IPS-18c (cell line): ENCODE measurements at regions not wholly inside any gene's neighbourhood (a gene's known extent, or its start where the extent isn't known, plus 50 kb on each side); places are given as distances from the start of the nearest gene placed in this dataset.
A peak's percentile ranks its signal among the peaks of the same experiment; 100 is the strongest.
"Not testable (repeated sequence)": the region's sequence is repeated elsewhere in the genome, so short reads cannot be mapped to it uniquely, and the experiment has no call there.

Experiments
- H3K4me3 ChIP-seq: 2 replicates; pipeline ENCODE4 v1.7.0; 2013; ENCODE audit warnings: low read depth, mild to moderate bottlenecking, low read length, moderate library complexity; ENCODE audit not compliant: insufficient read depth
- H3K9me3 ChIP-seq: one replicate; pipeline ENCODE4 v1.6.1; 2013; ENCODE audit warnings: mild to moderate bottlenecking, low read length, moderate library complexity; ENCODE audit not compliant: control insufficient read depth, insufficient read depth

- peak overlapping the region; percentile 55 for H3K4me3 ChIP-seq
- not testable (repeated sequence) for H3K9me3 ChIP-seq
Measured at GRCh38 chr17:30666838-30667656, 157.4 kb downstream of the CRLF3 start.

DNA sequence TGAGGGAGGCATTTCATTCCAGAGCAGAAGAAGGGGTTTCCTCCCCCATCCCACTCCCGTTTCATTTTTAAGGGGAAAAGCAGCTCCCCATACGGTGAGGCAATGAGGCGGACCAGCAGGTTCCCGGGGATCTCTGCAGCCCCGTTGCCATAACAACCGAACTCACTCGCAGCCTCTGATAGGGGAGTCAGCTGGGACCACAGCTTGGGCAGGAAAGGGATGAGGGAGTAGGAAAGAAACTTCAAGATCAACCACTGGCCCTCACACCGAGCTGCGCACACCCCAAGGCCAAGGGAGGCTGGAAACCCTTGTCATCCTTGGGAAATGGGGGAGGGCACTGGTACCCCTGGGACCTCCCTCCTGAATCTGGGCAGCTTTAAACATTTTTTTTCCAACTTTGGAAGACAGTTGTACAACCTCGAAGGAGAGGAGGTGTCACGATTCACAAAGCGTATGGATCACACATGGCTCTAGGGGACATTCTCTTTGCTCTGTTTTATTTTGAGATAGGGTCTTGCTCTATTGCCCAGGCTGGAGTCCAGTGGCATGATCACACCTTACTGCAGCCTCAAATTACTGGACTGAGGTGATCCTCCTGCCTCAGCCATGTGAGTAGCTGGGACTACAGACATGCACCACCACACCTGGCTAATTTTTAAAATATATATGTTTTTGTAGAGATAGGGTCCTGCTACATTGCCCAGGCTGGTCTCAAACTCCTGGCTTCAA, 160.6 kb downstream of the CRLF3 start:
- not testable (repeated sequence) for H3K4me3 ChIP-seq, H3K9me3 ChIP-seq

DNA sequence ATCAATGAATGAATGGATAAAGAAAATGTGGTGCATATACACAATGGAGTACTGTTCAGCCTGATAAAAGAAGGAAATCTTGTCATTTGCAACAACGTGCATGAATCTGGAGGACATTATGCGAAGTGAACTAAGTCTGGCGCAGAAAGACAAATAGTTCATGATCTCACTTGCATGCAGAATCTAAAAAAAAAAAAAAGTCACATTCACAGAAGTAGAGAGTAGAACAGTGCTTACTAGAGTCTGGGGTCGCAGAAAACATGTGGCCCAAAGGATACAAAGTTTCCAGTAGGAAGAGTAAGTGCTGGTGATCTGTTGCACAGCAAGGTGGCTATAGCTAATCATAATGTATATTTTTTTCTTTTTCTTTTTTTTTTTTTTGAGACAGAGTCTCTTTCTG, 167.3 kb downstream of the CRLF3 start:
- H3K9me3 ChIP-seq, H3K4me3 ChIP-seq: not testable (repeated sequence)

- not testable (repeated sequence) for H3K4me3 ChIP-seq, H3K9me3 ChIP-seq
Measured at GRCh38 chr17:30653038-30653437, 171.5 kb downstream of the CRLF3 start.

DNA sequence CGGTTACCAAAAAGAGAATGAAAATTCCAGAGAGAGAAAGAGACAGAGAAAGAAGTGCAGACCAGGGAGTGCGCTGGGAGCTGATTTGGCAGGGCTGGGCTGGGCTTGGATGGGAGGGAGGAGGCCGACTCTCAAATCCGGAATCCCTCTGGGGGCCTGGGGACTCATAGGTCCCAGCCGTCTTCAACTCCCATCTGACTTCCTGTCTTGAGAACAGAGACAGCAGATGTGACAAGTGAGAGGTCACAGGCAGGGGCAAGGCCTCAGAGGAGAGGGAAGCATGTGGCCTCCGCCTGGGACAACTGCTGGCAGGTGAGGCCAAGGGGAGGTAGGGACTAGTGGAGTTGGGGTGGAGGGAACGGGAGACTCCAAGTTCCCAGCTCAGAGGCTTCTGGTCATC, 172.9 kb downstream of the GOSR1 start:
- H3K4me3 ChIP-seq, H3K9me3 ChIP-seq: not testable (repeated sequence)

GRCh38 chr17:30648015-30648620, 170.9 kb downstream of the GOSR1 start:
- H3K9me3 ChIP-seq, H3K4me3 ChIP-seq: not testable (repeated sequence)

DNA sequence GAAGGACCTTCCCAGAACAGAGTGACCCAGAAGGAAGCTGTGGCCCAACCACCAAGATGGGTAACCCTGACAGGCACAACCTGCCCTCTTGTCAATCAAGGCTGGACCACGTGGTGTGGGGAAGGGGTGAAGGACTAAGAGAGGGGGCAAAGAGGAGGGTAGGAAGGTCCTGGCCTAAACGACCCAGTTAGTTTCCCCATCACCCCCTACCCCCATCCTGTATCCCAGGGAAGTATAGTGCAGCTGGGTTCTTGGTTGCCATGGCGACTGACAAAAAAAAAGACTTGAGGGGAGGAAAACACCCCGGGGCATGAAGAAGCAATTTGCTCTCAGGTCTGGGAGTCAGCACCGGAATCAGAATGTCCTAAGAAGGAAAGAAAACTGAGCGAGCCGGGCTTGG, 168.7 kb downstream of the GOSR1 start:
- not testable (repeated sequence) for H3K4me3 ChIP-seq, H3K9me3 ChIP-seq

DNA sequence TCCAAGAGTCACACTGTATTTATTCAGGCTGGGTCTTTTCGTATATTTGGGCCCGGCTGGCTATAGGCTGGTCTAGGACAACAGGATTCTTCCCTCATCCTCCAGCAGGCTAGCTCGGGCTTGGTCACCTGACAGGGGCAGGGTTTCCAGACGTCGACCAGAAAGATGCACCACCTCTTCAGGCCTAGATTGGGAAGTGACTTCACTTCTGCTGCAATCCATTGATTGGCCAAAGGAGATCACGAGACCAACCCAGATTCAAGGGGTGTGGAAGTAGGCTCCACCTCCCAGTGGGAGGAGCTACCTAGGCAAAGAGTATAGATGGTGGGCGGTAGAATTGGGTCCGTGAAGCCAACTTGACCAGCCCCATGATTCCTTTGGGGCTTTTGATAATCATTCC, 167.5 kb downstream of the GOSR1 start:
- H3K4me3 ChIP-seq, H3K9me3 ChIP-seq: not testable (repeated sequence)

GRCh38 chr17:30644287-30644686, 167.1 kb downstream of the GOSR1 start:
- not testable (repeated sequence) for H3K9me3 ChIP-seq, H3K4me3 ChIP-seq

DNA sequence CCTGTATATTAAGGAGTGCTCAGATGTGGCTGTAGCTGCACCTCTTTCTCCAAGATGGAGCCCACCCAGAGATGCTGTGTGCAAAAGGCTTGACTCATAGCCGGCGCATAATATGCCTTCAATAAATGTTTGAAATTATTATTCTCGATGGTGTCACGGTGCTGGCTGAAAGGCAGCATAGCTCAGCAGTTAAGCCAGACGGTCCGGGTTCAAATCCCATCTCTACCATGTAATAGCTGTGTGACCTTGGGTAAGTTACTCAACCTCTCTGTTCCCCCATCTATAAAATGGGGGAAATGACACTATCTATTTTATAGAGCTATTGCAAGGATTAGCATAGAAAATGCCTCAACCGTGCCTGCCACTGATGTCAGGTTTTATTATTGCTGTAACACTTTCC, 164.2 kb downstream of the GOSR1 start:
- H3K4me3 ChIP-seq, H3K9me3 ChIP-seq: not testable (repeated sequence)

GRCh38 chr17:30639391-30639790, 162.2 kb downstream of the GOSR1 start:
- not testable (repeated sequence) for H3K9me3 ChIP-seq, H3K4me3 ChIP-seq

DNA sequence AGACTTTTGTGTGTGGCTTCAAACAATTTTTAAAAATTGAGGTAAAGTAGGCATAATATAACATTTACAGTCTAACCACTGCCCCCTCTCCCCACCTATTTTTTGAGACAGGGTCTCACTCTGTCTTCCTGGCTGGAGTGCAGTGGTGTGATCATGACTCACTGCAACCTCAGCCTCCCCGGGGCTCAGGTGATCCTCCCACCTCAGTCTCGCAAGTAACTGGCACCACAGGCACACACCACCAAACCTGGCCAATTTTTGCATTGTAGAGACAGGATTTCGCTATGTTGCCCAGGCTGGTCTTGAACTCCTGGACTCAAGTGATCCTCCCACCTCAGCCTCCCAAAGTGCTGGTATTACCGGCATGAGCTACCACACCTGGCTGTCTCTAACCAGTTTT, 161.8 kb downstream of the GOSR1 start:
- H3K9me3 ChIP-seq, H3K4me3 ChIP-seq: not testable (repeated sequence)

DNA sequence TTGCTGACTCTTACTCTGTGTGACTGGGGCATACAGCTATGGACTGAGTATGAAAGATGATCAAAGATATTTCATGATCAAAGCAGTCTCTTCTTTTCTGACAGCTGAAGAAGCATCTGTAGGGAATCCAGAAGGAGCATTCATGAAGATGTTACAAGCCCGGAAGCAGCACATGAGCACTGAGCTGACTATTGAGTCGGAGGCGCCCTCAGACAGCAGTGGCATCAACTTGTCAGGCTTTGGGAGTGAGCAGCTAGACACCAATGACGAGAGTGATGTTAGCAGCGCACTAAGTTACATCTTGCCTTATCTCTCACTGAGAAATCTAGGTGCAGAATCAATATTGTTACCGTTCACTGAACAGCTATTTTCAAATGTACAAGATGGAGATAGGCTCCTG, 154.4 kb downstream of the GOSR1 start:
- not testable (repeated sequence) for H3K9me3 ChIP-seq, H3K4me3 ChIP-seq

DNA sequence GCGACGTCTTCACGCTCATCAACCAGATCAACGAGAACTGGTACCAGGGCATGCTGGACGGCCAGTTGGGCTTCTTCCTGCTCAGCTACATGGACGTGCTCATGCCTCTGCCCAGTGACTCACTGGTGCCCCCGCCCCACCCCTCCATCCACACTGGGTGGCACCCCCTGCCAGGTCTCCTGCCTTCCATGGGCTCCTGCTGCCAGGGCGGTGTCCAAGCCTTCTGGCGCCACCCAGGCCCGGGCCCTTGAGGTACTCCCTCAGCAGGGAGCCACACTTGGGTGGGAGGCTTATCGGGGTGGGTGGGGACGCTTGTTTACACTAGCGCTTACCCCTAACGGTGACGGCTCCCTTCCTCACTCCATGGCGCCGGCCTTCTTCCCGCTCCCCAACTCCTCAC, 148.2 kb downstream of the GOSR1 start:
- H3K4me3 ChIP-seq, H3K9me3 ChIP-seq: not testable (repeated sequence)

- H3K4me3 ChIP-seq, H3K9me3 ChIP-seq: not testable (repeated sequence)
Measured at GRCh38 chr17:30624180-30624579, 147.0 kb downstream of the GOSR1 start.

DNA sequence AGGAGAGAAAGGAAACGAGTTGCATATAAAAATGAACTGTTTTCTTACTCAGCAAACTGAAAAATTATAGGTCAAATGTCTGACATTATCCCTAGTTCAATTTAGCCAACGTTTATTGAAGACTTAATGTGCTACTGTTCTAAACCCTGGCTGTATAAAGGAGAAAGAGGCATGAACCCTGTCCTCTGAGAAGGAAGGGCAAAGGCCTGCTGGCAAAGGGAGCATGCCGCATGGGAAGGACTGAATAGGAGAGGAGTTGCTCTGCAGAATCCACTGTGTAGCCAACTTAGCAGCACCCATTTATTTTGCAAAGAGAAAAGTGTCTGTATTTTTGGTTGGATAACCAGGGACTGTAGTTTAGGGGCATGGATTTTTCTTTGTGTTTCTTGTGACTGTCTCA, 132.5 kb downstream of the GOSR1 start:
- H3K4me3 ChIP-seq, H3K9me3 ChIP-seq: not testable (repeated sequence)

GRCh38 chr17:30605523-30605922, 128.3 kb downstream of the GOSR1 start:
- Histone ChIP-seq H3K4me3 (no peak overlapping the region), H3K9me3 (no peaks in the 10 kb centered on the region)

DNA sequence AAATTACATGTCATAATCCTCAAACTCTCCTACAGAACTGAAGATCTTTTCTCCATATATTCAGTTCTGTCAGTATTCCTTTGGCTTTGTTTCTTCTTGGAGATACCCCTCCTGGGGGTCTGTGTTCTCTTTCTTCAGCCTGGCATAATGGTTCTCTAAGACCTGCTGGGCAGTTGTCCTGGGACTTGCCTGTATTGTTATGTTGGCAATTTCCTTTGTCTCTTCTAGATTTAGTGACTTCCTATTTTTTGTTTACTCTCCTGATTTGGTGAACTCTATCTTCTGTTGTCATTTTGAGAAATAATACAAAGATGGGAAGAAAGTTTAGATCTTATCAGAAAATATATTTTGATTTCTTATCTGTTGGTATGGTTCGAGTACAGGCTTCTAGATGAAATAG, 127.8 kb downstream of the GOSR1 start:
- Histone ChIP-seq H3K9me3 (no peaks in the 10 kb centered on the region), H3K4me3 (no peak overlapping the region)
